ENCODE measurements at regions not wholly inside any gene's neighbourhood (a gene's known extent, or its start where the extent isn't known, plus 50 kb on each side); places are given as distances from the start of the nearest gene placed in this dataset.

GRCh38 chr9:85249313-85249621, 492.5 kb downstream of the AGTPBP1 start:
- no peak for DNase-seq

DNA sequence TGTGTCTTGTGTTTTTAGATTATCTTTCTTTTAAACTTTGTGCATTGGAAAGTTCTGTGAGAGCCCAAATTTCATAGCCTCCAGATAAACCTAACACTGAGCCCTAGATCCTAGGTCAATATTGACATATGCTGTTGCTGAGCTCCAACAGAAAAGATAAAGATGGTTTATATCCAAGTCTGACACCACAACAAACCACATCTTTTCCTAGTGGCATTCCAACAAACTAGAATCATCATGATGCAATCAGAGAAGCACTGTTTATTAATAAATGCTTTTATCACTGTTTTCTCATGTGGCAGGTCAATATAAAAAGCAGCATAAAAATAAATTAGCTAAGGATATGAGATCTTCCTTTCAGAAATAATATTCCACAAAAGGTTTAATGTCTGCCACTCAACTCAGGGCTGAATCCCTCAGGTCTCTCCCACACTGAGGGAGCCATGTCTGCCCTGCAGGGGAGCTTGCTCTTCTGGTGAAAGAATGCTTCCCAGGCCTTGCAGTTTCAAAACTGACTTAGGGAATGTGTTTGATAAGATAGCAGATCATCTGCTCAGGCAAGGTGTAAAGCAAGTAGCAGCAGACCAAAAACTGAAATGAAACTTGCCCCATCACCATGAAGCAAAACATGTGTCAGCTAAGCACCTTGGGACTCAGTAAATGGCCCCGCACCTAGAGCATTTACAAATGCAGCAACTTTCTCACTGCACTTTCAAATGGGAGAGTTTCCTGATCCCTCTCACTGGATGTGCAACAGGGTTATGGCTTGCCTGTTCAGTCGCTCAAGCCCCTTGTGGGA, 493.0 kb downstream of the AGTPBP1 start:
- DNase-seq = no peak

- no peak for DNase-seq
Measured at GRCh38 chr9:85246541-85246940, 495.2 kb downstream of the AGTPBP1 start.

DNA sequence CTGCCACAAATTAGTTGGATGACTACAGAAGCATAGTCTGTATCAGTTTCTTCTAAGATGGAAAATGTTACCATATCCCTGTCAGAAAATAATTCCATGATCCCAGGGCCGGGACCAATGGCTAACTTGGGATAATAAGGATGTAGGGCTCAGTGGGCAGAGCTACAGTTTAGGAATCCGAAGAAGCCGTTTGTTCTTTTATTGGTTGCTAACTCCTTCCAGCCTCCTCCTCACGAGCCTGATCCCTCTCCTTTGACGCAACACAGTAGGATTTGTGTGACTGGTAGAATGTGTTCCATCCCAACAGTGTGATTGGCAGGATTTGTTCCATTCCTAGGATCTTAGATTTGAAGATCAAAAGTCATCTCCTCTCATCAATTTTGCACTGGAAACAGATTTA, 496.9 kb downstream of the AGTPBP1 start:
- DNase-seq = no peak

DNA sequence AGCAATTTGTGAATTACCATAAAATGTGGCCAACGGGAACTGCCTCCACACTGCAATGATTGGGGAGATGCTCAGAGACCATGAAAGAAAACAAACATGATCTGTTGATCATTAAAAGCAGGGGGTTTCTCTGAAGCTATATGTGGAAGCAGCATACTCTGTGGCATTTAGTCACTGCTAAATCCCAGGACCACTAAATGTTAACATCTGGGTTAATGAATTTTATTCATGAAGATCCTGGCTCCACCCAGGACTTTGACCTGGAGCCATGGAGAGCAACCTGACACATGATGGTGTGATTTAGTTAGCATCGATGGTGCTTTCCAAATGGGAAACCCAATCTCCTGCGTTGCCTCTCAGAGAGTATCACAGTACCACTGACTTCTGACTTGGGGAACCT, 497.8 kb downstream of the AGTPBP1 start:
- DNase-seq = no peak

DNA sequence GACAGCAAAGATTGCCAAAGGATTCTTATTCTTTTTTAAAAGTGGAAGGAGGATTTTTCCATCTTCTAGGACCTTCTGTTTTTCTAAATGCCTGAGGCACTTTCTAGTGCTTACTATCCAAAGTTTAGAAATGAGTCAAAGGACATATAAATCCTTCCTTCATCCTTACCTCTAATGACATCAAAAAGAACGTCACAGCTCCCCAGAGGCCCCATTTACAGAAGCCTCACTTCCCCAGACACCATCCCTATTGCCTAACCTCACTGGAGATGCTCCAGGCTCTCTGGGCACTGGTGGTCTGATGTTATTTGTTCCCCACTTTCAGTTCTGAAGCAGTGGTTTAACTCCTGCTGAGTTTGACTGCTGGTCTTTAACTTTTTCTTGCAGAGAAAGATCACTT, 504.3 kb downstream of the AGTPBP1 start:
- DNase-seq = no peak

- no peak for DNase-seq
Measured at GRCh38 chr9:85230081-85230480, 511.7 kb downstream of the AGTPBP1 start.

GRCh38 chr9:85228111-85228855, 513.5 kb downstream of the AGTPBP1 start:
- DNase-seq = no peak

DNA sequence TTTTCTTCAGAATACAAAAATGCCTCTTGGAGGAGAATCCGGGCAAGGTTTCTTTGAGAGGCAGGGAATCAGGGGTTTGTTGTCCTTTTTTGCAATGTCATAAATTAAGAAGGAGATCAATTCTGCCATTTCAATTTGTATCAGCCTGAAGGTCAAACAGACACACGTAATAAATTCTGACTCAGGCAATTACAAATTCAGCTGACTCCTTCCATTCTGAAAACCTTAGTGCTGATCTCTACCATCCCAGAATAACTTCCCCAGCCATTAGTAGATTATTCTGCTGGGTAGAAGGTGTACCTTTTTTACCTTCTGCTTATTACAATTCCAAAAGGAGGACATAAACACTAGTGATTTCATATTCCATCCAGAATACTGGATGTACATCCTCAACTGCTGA, 516.6 kb downstream of the AGTPBP1 start:
- no peak for DNase-seq

DNA sequence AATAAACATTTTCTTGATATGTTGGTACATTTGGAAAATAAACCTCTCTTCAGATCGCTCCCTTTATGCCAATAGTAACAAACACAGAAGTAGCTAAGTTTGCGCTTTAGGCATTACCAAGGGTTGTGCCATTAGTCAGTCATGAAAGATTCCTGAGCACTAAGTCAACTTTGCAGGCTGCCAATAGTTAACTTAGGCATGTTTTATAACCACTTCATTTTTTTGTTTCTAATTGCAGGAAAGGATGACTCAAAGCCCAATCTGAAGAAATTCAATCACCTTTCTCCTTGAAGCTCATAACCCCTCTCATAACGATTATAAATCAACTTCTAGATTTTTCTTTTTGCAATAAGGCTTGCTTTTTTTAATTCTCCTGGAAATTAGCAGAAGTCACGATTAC, 517.0 kb downstream of the AGTPBP1 start:
- no peak for DNase-seq

DNA sequence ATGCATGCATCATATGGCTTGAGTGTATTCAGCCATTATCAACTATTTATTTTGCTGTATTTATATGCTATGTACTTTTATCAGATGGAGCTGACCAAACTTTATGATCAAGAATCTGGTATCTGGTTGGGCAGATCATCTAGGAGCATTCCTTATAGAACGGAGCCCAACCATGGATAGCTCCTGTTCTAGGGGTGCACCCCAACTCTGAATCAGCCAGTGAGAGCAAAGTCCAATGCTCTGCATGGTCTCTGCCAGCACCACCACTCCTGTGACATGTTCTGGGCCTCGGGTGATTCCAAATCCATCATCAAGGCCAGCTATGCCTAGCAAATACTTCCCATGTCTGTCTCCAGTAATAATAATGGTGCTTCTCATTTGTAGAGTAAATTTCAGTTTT, 517.5 kb downstream of the AGTPBP1 start:
- no peak for DNase-seq

GRCh38 chr9:85223506-85224125, 518.1 kb downstream of the AGTPBP1 start:
- DNase-seq = no peak

DNA sequence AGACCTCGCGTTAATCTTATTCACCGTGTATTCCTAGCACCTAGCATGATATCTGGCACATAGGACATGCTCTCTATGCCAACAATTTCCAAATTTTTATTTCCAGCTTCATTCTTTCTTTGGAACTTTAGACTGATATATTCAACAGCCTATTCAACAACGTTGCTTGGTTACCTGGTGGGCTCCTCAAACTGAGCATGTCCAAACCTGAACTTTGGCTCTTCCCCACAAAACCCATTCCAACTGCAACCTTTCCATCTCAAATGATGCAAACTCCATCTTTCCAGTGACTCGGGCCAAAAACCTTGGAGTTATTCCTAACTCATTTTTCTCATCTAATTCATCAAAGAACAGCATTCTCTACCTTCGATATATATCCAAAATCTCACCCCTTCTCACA, 525.2 kb downstream of the AGTPBP1 start:
- DNase-seq = no peak

DNA sequence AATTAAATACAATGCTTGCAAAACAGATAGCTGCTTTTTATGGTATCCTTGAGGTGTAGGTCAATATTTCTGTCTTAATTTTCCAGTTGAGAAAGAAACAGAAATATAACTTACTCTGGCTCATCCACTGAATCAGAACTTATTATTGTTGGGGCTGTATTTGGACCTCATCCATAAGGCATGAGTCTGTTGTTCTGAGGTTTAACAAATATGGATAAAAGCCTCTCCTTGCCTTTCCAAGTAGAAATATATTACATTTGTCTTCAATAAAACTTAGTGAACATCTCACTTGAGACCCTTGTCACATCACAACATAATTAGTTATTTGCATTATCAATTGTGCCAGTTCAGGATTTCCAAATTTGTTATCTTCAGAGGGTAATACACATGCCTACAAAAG, 525.8 kb downstream of the AGTPBP1 start:
- DNase-seq = no peak

GRCh38 chr9:85215416-85215815, 526.3 kb downstream of the AGTPBP1 start:
- no peak for DNase-seq

GRCh38 chr9:85213650-85214607, 527.8 kb downstream of the AGTPBP1 start:
- DNase-seq = no peak

GRCh38 chr9:85212887-85213286, 528.9 kb downstream of the AGTPBP1 start:
- no peak for DNase-seq

DNA sequence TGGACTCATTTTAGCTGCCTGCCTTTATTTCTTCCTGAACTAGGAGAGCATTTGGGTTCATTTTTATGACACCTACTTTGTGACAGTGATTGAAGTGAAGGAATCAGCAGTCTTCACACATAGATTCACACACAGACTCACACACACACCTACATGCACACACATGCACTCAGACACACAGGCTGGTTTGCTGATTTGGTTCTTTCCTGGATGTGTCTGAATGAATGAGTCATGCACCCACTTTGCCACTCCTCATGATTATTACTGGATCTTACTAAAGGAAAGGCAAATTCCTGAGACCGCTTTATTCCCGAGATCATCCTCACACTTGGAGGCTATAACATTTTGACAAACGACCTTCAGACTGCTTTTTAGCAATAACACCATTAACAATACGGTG, 529.5 kb downstream of the AGTPBP1 start:
- no peak for DNase-seq

DNA sequence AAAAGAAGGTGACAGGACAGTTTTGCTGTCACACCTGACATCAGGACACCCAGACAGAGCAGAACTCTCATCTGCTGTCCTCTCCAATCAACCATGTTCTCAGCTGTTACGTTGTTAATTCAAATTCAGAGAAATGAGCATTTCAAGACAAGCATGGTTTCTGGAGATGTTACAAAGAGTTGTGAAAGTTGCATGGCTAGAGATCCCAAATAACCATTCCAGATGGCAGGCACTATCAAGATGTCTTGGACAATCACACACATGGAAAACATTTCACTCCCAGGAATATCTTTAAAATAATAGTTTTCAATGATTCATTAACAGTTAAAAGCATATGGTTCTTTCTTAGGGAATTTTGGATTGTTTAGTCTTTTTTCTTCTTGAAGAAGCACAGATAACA, 533.1 kb downstream of the AGTPBP1 start:
- no peak for DNase-seq

DNA sequence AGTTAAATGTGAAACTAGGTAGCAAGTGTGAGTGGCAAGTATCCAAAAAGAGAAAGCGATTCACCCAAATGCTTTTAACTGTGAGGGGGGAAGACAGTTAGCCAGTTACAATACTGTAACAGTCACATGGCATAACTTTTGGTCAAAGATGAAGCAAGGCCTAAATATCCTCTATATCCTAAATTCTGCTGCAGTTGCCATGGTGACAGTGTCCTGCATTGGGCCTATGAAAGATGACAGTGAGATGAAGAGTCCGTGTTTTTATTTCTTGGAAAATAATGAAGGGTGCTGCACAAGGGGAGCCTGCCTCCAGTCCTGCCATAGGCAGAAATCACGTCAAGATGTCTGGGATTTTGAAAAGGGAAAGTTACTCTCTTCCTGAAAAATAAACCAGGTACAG, 534.6 kb downstream of the NTRK2 start:
- DNase-seq = no peak

DNA sequence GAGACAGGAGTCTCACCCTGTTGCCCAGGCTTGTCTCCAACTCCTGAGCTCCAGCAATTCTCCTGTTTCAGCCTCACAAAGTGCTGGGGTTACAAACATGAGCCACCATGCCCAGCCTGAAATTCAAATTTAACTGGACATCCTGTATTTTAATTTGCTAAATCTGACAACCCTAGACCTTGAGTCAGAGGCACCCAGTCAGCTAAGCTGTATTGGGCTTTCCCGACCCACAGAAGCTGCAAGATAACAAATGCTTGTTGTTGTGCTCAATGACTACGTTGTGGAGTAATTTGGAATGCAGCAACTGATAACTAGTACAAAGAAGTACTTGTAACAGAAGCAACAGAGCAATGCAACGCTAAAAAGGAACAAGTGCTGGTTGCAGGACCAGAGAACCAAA, 533.1 kb downstream of the NTRK2 start:
- DNase-seq = no peak

- no peak for DNase-seq
Measured at GRCh38 chr9:85200726-85201404, 531.3 kb downstream of the NTRK2 start.

Data from NCI-H2107 (cell line).